ENCODE measurements at regions not wholly inside any gene's neighbourhood (a gene's known extent, or its start where the extent isn't known, plus 50 kb on each side); places are given as distances from the start of the nearest gene placed in this dataset.

GRCh38 chr7:20521243-20521642 lies 94.2 kb upstream of the ABCB5 start:
- H3K79me2 ChIP-seq (ENCODE audit: low read length), result no peaks in the 10 kb centered on the region
- H3K4me2 ChIP-seq (ENCODE audit: low read length), result no peak overlapping the region
- TF ChIP-seq EZH2phosphoT487 (IDR thresholded peaks at IDR 0.05; ENCODE audit: low read depth) (no peak), CTCF (IDR thresholded peaks at IDR 0.05; ENCODE audit: low read depth, low read length) (no peak)
- H3K36me3 ChIP-seq (replicated peaks; ENCODE audit: low read depth, low read length), result no peaks in the 10 kb centered on the region
- no peaks in the 10 kb centered on the region for H3K4me1 ChIP-seq (ENCODE audit: low read length)
- no peaks in the 10 kb centered on the region for H3K9me3 ChIP-seq (ENCODE audit: insufficient read depth, low read length)
- no peaks in the 10 kb centered on the region for H3K27me3 ChIP-seq (ENCODE audit: low read depth, low read length)
- no peak overlapping the region for H3K9ac ChIP-seq (ENCODE audit: low read length)
- no peak overlapping the region for H3K27ac ChIP-seq (ENCODE audit: low read length)
- no peak overlapping the region for H2AFZ ChIP-seq (ENCODE audit: low read depth, low read length)
- no peak overlapping the region for H3K4me3 ChIP-seq (ENCODE audit: low read length)
- no peaks in the 10 kb centered on the region for H4K20me1 ChIP-seq (ENCODE audit: insufficient read depth, low read length)

- Histone ChIP-seq H3K79me2 (ENCODE audit: low read length) (no peaks in the 10 kb centered on the region), H3K27ac (ENCODE audit: low read length) (no peak overlapping the region), H3K4me1 (ENCODE audit: low read length) (no peaks in the 10 kb centered on the region), H3K9ac (ENCODE audit: low read length) (no peak overlapping the region), H3K36me3 (replicated peaks; ENCODE audit: low read depth, low read length) (peaks cover 4% of the 10 kb centered on the region), H2AFZ (ENCODE audit: low read depth, low read length) (no peak overlapping the region), H4K20me1 (ENCODE audit: insufficient read depth, low read length) (no peaks in the 10 kb centered on the region), H3K4me3 (ENCODE audit: low read length) (no peak overlapping the region), H3K4me2 (ENCODE audit: low read length) (no peak overlapping the region), H3K9me3 (ENCODE audit: insufficient read depth, low read length) (peaks cover 6% of the 10 kb centered on the region; the same call in 1 of the 2 replicates), H3K27me3 (ENCODE audit: low read depth, low read length) (no peaks in the 10 kb centered on the region)
- TF ChIP-seq CTCF (IDR thresholded peaks at IDR 0.05; ENCODE audit: low read depth, low read length), result no peak
- TF ChIP-seq EZH2phosphoT487 (IDR thresholded peaks at IDR 0.05; ENCODE audit: low read depth), result no peak
Measured at GRCh38 chr7:20529260-20529659, 86.2 kb upstream of the ABCB5 start.

- H2AFZ ChIP-seq (ENCODE audit: low read depth, low read length), result no peak overlapping the region
- H3K36me3 ChIP-seq (replicated peaks; ENCODE audit: low read depth, low read length), result peaks cover 4% of the 10 kb centered on the region
- no peaks in the 10 kb centered on the region for H3K79me2 ChIP-seq (ENCODE audit: low read length)
- no peaks in the 10 kb centered on the region for H3K27me3 ChIP-seq (ENCODE audit: low read depth, low read length)
- no peak for TF ChIP-seq EZH2phosphoT487 (IDR thresholded peaks at IDR 0.05; ENCODE audit: low read depth)
- TF ChIP-seq CTCF (IDR thresholded peaks at IDR 0.05; ENCODE audit: low read depth, low read length), result no peak
- no peak overlapping the region for H3K4me2 ChIP-seq (ENCODE audit: low read length)
- H4K20me1 ChIP-seq (ENCODE audit: insufficient read depth, low read length), result no peaks in the 10 kb centered on the region
- no peak overlapping the region for H3K9ac ChIP-seq (ENCODE audit: low read length)
- H3K9me3 ChIP-seq (ENCODE audit: insufficient read depth, low read length), result peaks cover 6% of the 10 kb centered on the region; the same call in 1 of the 2 replicates
- H3K4me1 ChIP-seq (ENCODE audit: low read length), result no peaks in the 10 kb centered on the region
- no peak overlapping the region for H3K4me3 ChIP-seq (ENCODE audit: low read length)
- H3K27ac ChIP-seq (ENCODE audit: low read length), result no peak overlapping the region
Measured at GRCh38 chr7:20532890-20533289, 82.6 kb upstream of the ABCB5 start.

- H3K36me3 ChIP-seq (replicated peaks; ENCODE audit: low read depth, low read length), result no peaks in the 10 kb centered on the region
- TF ChIP-seq CTCF (IDR thresholded peaks at IDR 0.05; ENCODE audit: low read depth, low read length) (no peak), EZH2phosphoT487 (IDR thresholded peaks at IDR 0.05; ENCODE audit: low read depth) (no peak)
- peaks cover 4% of the 10 kb centered on the region; the same call in 1 of the 2 replicates for H3K4me1 ChIP-seq (ENCODE audit: low read length)
- no peak overlapping the region for H3K4me2 ChIP-seq (ENCODE audit: low read length)
- H3K79me2 ChIP-seq (ENCODE audit: low read length), result no peaks in the 10 kb centered on the region
- no peaks in the 10 kb centered on the region for H4K20me1 ChIP-seq (ENCODE audit: insufficient read depth, low read length)
- no peak overlapping the region for H2AFZ ChIP-seq (ENCODE audit: low read depth, low read length)
- no peak overlapping the region for H3K9ac ChIP-seq (ENCODE audit: low read length)
- no peak overlapping the region for H3K27ac ChIP-seq (ENCODE audit: low read length)
- no peak overlapping the region for H3K4me3 ChIP-seq (ENCODE audit: low read length)
- H3K9me3 ChIP-seq (ENCODE audit: insufficient read depth, low read length), result no peaks in the 10 kb centered on the region
- H3K27me3 ChIP-seq (ENCODE audit: low read depth, low read length), result no peaks in the 10 kb centered on the region
Measured at GRCh38 chr7:20534543-20534942, 80.9 kb upstream of the ABCB5 start.
